Stimulated activated CD4-positive, alpha-beta T cell treated with anti-CD3 and anti-CD28 coated beads, Interleukin-4, amount 100 ng/mL, for 24 hours (primary cell): ENCODE measurements at regions not wholly inside any gene's neighbourhood (a gene's known extent, or its start where the extent isn't known, plus 50 kb on each side); places are given as distances from the start of the nearest gene placed in this dataset.

ENCODE experiments used
- DNase-seq: peaks from one replicate; pipeline ENCODE4 v3.0.0-alpha.2; 2020

DNA sequence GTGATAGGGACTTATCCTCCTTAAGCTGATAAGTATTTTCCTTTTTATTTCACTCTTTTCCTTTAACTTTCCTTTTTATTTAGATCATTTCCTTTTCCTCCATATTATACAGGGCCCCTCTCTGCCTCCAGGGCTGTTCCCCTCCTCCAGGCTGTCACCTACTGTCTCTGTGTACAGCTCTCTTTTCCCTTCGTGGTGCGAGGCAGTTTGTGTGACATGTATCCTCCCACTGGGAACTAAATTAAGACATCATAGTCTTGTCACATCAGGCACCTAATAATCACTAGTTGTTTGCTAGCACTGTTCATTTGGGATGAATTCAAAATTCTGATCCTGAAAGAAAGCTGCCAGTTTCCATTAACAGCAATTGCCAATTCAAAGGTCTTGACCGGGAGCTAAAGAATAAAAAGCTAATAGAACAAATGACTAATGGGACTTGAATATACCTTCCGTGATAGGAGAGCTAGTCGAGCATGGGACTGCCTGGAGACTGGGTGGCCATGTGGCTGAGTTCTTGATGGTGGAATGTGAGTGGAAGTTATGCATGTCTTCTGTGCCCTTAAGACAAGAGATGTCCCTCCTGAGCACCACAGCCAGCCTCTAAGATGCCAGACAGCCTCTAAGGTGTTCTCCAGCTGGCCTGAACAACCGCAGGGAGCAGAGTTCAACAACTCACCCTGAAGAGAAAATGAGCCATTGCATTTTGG is 77.7 kb upstream of the LRRC55 start:
- no peak for DNase-seq

GRCh38 chr11:57109331-57109730 is 72.4 kb upstream of the LRRC55 start:
- no peak for DNase-seq

DNA sequence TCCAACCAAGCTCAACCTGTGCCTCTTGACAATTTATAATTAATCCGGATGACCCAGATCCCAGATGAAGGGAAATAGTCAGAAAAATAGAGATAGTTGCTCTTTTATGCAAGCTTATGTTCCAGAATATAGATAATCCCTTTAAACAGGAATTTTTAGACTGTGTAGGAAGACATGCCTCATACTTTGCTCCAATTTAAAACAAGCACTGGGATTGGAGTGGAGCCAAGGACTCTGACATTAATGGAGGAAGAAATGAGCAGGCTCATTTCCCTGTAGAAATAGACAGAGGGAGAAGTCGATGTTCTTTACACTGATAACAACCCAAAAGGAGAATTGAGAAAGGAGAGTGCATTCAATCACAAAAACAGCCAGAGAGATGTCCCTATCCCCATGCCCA is 70.1 kb upstream of the LRRC55 start:
- no peak for DNase-seq

GRCh38 chr11:57116654-57117053 is 65.1 kb upstream of the LRRC55 start:
- peak; percentile 4 for DNase-seq

DNA sequence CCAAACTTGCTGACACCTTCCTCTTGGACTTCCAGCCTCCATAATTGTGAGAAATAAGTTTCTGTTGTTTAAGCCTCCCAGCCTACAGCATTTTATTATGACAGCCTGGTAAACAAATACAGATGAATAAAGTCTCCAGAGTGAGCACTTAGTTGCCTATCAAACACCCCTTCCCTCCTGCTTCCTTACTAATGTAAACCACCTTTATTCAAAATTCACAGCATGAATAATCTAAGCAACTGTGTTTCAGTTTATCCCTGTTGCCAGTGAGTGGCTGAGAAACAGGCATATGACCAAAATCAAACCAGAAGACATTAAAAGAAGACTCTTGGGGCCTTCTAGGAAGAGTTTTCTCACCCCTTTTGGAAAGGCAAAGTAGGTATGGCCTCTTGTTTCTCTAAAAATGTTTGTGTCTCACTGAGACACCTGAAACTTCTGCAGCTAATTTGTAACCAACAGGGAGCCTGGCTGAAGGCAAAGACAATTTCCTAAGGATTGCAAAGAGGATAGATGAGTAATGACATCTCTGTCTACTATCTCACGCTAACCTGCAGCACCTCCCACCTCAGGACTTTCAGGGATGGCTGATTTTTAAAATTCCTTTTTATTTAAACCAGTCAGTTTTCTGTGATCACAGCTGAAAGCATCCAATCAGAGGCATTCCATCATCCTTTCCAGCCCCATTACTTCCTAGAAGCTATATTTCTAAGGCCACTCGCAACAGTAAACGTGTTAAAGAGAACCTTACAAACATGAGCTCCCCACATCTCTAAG is 61.4 kb upstream of the LRRC55 start:
- no peak for DNase-seq

DNA sequence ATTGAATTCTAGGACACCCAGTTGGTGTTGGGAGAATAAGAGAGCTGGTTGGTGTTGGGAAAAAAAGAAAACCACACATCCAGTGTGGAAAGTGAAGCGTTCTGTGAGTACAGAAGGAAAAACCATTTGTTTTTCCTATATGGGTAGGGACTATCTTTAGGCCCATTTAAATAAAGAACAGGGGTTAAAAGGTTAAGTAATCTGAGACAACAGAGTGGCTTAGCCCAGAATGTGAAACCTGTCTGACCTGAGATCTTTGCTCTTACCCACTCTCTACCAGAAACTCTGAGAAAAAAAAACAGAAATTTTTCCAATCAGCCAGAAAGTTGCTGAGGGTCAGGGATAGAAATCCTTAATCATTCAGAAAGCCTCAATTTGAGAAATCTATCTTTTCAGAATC is 59.8 kb upstream of the LRRC55 start:
- DNase-seq: no peak

DNA sequence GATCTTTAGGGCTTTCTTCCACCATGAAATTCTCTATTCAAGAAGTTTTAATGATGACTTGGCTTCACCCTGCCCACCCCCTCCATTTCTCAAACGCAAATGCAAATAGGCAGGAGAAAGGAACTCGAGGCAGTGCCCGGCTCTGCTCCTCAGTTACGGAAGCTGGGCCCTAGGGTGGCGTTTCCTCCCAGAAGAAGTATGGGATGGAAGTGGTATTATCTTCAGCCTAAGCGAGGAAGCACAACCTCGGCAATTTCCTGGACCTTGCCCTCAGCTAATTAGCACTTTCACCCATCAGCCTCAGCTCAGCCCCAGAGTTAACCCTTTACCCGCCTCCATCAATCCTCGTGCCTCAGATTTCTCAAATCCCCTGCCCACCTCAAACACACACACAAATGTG is 58.2 kb upstream of the LRRC55 start:
- DNase-seq: no peak

GRCh38 chr11:57124505-57124904 is 57.2 kb upstream of the LRRC55 start:
- DNase-seq: no peak

GRCh38 chr11:57124917-57125316 is 56.8 kb upstream of the LRRC55 start:
- DNase-seq: no peak

- no peak for DNase-seq
Observed at GRCh38 chr11:57126766-57127400, 54.9 kb upstream of the LRRC55 start.

DNA sequence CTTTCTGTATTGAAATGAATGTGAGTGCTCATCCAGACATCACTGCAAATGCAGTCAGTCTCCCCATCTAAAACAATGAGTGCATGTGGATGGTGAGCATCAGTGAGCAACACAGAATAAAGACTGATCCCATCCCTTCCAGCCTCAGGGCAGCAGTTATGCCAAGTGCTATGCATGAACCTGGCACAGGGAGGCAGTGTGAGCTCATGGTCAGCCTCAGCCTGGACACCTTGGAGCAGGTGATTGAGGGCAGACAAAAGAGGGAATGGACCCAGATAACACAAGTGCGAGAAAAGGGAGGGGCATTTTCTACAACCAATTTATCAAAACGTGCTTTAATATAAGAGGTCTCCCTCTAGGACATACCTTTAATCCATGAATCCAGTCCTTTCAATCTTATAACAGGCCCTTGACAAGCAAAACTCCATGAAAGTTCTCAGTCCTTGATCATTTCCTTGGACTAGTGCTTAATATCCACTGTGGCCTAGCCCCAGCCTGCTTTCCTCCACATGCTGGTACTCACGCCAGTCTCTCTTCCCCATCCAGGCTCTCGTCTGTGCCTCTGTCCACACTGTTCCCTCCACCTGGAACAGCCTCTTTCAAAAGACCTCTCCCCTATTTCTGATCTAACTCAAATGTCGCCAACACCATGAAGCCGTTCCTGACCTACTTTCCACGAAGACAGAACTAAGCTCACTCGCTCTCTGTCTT is 50.5 kb upstream of the LRRC55 start:
- no peak for DNase-seq
